Pancreas (tissue), 10 donors: ENCODE measurements at regions not wholly inside any gene's neighbourhood (a gene's known extent, or its start where the extent isn't known, plus 50 kb on each side); places are given as distances from the start of the nearest gene placed in this dataset.

Experiments
- ATAC-seq, 4 donors: fragments of 200-7000 bp; cut with Tn5 transposase; one replicate each; pipeline versions ENCODE4 v1.8.0 to v1.9.1; 2020; ENCODE audit warnings: mild to moderate bottlenecking in 4 of 4, moderate library complexity in 4 of 4
- DNase-seq, 6 donors: peaks; one replicate each; pipeline ENCODE4 v3.0.0-alpha.2; 2020
- FAIRE-seq: peaks from 2 replicates; lab custom pipeline; 2012; peaks lifted over from hg19 to GRCh38; lab: Jason Lieb, UNC
- H3K27ac ChIP-seq, 4 donors: fragments of 200-600 bp; sonication (generic); 1 replicate in 3 of 4; 2 replicates in 1 of 4; pipeline versions ENCODE4 v1.5.0 to v1.8.0; 2020
- H3K27me3 ChIP-seq, 4 donors: fragments of 200-600 bp; one replicate each; pipeline ENCODE4 v1.8.0; 2021
- H3K36me3 ChIP-seq, 3 donors: fragments of 200-600 bp; sonication (generic) in 1 of 3; one replicate each; pipeline versions ENCODE4 v1.5.0 to v1.8.0; 2020 to 2021
- H3K4me1 ChIP-seq, 3 donors: fragments of 200-600 bp; one replicate each; pipeline ENCODE4 v1.8.0; 2021
- H3K4me3 ChIP-seq, 4 donors: fragments of 200-600 bp; sonication (generic) in 2 of 4; one replicate each; pipeline versions ENCODE4 v1.5.0 to v1.8.0; 2020 to 2021
- H3K9me3 ChIP-seq, 4 donors: fragments of 200-600 bp; one replicate each; pipeline ENCODE4 v1.8.0; 2021
- WGBS, 2 donors: extraction: QIAGEN DNeasy Blood & Tissue Kit; methylation state at CpG; one replicate each; pipeline ENCODE4 v1.1.7; 2013; 5-methylcytosine and 5-hydroxymethylcytosine counted together
- intact Hi-C, 3 donors: fragments of 100-400 bp; cut with DNase I; formaldehyde crosslinking; loops; one replicate each; pipeline versions ENCODE4 v1.11.1 to v1.14.2; 2022
- TF ChIP-seq, protein P1 (sequence below), 4 donors: fragments of 200-600 bp; sonication (generic) in 3 of 4; IDR thresholded peaks; one replicate each; pipeline versions ENCODE4 v1.5.0 to v1.8.0; 2021; ENCODE audit warnings: antibody characterized with exemption in 4 of 4
- donor health status: healthy with polysubstance abuse.
- donor health status: DM: no; HTN: no; CAD: no; lungs with moderate emphysema.
- donor health status: DM: no; HTN: no; CAD: no.
- donor health status: control.
- donor health status: control.
- donor health status: Bipolar disorder and iron deficiency.
- donor health status: DM: yes; HTN: yes; CAD: no.
- donor health status: DM: no; HTN: no; CAD: no.
- donor health status: DM: no; HTN: no; CAD: no.
- donor health status: DM: yes; HTN: yes; CAD: no.

DNA sequence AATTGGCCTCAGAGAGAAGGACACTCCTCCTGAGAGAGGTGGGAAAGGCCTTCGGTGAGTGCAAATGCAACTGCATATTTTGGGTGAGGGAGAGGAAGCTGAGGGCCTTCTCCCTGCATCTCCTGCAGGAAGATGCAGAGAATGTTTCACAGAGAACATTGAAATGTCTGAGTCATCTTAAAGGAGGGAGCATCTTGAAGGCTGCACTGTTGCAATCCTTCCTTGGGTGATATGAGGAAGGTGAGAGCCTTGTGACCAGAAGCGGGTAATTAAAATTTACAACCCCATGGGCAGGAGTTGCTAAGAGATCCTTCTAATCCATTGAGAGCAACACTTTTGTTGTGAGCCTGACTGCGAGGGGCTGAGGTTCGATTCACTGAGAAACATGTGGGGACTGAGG is 375.7 kb upstream of the MARCKS start:
- DNase-seq (no peak), ATAC-seq (no peak), FAIRE-seq (no peak)
- Histone ChIP-seq H3K36me3 (no peaks in the 10 kb centered on the region), H3K27ac (no peak overlapping the region), H3K27me3 (no peaks in the 10 kb centered on the region), H3K4me3 (no peak overlapping the region), H3K9me3 (no peaks in the 10 kb centered on the region), H3K4me1 (no peaks in the 10 kb centered on the region)
- 89 to 95% methylated on average over 4 of the region's 4 CpGs for WGBS, 2 donors
- TF ChIP-seq, protein P1, sequence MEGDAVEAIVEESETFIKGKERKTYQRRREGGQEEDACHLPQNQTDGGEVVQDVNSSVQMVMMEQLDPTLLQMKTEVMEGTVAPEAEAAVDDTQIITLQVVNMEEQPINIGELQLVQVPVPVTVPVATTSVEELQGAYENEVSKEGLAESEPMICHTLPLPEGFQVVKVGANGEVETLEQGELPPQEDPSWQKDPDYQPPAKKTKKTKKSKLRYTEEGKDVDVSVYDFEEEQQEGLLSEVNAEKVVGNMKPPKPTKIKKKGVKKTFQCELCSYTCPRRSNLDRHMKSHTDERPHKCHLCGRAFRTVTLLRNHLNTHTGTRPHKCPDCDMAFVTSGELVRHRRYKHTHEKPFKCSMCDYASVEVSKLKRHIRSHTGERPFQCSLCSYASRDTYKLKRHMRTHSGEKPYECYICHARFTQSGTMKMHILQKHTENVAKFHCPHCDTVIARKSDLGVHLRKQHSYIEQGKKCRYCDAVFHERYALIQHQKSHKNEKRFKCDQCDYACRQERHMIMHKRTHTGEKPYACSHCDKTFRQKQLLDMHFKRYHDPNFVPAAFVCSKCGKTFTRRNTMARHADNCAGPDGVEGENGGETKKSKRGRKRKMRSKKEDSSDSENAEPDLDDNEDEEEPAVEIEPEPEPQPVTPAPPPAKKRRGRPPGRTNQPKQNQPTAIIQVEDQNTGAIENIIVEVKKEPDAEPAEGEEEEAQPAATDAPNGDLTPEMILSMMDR (IDR thresholded peaks at IDR 0.05) = no peak
- intact Hi-C loops = no loop called here

DNA sequence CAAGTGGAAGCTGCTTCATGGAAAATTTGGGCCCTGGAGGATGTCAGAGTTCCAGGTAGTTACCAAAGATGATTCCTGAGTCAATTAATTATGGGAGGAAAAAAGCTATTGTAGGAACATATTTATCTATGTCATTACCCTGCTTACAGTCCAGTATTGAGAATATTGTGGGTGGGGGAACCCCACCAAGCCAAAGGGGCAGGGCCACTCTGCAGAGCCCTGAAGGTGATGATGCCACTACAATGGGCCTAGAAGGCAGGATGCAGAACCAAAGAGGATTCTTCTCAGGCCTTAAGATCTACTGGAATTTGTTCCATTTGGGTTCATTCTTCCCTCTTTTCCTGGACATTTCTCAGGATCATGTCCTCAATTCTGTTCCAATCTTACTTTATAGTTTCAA is 375.2 kb upstream of the MARCKS start:
- intact Hi-C loops = no loop called here

DNA sequence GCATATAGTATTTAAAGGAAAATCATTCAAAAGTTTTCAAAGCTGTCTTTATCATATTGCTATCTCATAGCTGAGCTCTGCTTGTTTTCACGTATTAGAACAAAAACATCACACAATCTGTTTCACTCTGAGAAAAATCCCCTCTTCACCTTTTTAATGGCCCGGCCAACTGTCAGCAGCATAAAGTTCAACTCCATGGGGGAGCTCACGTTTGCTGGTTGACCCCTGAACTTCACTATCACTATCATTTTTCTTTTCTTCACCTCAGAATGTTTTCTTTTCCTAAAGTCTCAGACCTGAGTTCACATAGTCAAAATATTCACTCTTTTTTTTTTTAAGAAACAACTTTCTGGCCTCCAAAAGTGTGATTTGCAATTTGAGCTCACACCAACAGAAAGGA is 374.4 kb upstream of the MARCKS start:
- H3K4me3 ChIP-seq = no peak overlapping the region
- H3K4me1 ChIP-seq = no peaks in the 10 kb centered on the region
- H3K27ac ChIP-seq = no peak overlapping the region
- H3K27me3 ChIP-seq = no peaks in the 10 kb centered on the region
- ATAC-seq (no peak), DNase-seq (no peak), FAIRE-seq (no peak)
- no peaks in the 10 kb centered on the region for H3K9me3 ChIP-seq
- intact Hi-C loops = no loop called here
- WGBS, 2 donors = 62 to 68% methylated on average over 3 of the region's 3 CpGs
- TF ChIP-seq, protein P1 (IDR thresholded peaks at IDR 0.05) = no peak
- no peaks in the 10 kb centered on the region for H3K36me3 ChIP-seq

More for the DNA sequence above, 375.2 kb upstream of the MARCKS start:
- no peaks in the 10 kb centered on the region for H3K9me3 ChIP-seq
- H3K27me3 ChIP-seq = no peaks in the 10 kb centered on the region
- DNase-seq (no peak), FAIRE-seq (no peak), ATAC-seq (no peak)
- H3K4me1 ChIP-seq = no peaks in the 10 kb centered on the region
- H3K27ac ChIP-seq = no peak overlapping the region
- H3K36me3 ChIP-seq = no peaks in the 10 kb centered on the region
- TF ChIP-seq, protein P1 (IDR thresholded peaks at IDR 0.05) = no peak
- H3K4me3 ChIP-seq = no peak overlapping the region

DNA sequence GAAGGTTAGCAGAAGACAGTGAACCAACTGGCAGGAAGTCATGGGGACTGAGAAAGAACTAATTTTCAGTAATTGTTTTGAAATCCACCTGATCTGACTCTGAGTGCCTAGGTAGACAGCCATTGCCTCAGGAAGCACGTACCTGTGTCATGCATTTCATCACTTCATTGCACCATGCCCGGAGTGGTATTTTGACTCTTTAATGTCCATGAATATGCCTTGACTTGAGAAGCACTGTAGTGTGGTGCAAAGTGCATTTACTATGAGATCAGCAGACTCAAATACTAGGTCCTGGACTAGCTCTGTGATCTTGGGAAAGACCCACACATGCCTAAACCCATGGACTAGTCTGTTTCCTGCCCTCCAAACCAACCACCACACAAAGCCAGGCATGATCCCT is 370.9 kb upstream of the MARCKS start:
- no peak overlapping the region for H3K27ac ChIP-seq

DNA sequence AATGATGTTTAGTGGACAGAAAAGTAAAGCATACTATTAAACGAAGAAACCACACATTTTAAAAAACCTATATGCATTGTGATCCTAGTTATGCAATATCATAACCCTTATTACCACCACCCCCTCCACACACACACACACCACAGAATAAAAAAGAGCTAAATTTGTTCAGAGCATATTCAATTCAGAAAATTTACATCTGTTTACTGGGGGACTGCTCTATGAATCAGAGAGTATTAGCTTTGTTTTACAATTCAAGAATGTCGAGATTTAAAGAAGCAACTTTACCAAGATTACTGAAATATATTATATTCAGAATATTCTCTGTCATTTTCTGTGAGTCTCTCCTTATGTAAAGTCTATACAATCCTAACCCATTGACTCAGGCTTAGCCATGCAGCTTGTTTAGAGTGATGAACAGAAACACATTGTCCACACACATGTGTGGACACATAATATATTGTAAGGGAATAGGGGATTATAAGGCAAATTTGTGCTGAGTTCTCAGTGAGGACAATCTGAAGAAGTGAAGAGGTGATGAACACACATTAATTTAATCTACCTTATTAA is 369.6 kb upstream of the MARCKS start:
- 75 to 89% methylated on average over 2 of the region's 2 CpGs for WGBS, 2 donors
- Histone ChIP-seq H3K27ac (no peak overlapping the region), H3K27me3 (no peaks in the 10 kb centered on the region), H3K36me3 (no peaks in the 10 kb centered on the region), H3K4me1 (no peaks in the 10 kb centered on the region), H3K9me3 (no peaks in the 10 kb centered on the region), H3K4me3 (no peak overlapping the region)
- no peak for FAIRE-seq
- intact Hi-C loops = no loop called here
- no peak for ATAC-seq
- TF ChIP-seq, protein P1 (IDR thresholded peaks at IDR 0.05) = no peak
- DNase-seq = no peak

More for the DNA sequence above, 370.9 kb upstream of the MARCKS start:
- Histone ChIP-seq H3K9me3 (no peaks in the 10 kb centered on the region), H3K27me3 (no peaks in the 10 kb centered on the region), H3K4me3 (no peak overlapping the region), H3K36me3 (no peaks in the 10 kb centered on the region), H3K4me1 (no peaks in the 10 kb centered on the region)
- no peak for ATAC-seq
- no peak for DNase-seq
- 70 to 75% methylated on average over 2 of the region's 2 CpGs for WGBS, 2 donors
- no peak for FAIRE-seq
- TF ChIP-seq, protein P1 (IDR thresholded peaks at IDR 0.05) = no peak
- intact Hi-C loops = no loop called here
